DND-41 (cell line): ENCODE measurements at regions not wholly inside any gene's neighbourhood (a gene's known extent, or its start where the extent isn't known, plus 50 kb on each side); places are given as distances from the start of the nearest gene placed in this dataset.

ENCODE experiments used
- CTCF ChIP-seq: IDR thresholded peaks from 2 replicates; pipeline ENCODE4 v1.5.1; 2012; ENCODE audit warnings: borderline replicate concordance, low read length, moderate library complexity, mild to moderate bottlenecking; ENCODE audit not compliant: poor library complexity, severe bottlenecking; ENCODE audit errors: extremely low read depth
- EZH2 ChIP-seq: IDR thresholded peaks from 3 replicates; pipeline ENCODE4 v1.6.1; 2012; ENCODE audit warnings: borderline replicate concordance, low read depth, mild to moderate bottlenecking, moderate library complexity, low read length, inconsistent platforms; ENCODE audit not compliant: severe bottlenecking

GRCh38 chr1:216935901-216936300, 212.7 kb upstream of the ESRRG start:
- TF ChIP-seq CTCF (no peak), EZH2 (no peak)
